Ishikawa (cell line): ENCODE measurements at regions not wholly inside any gene's neighbourhood (a gene's known extent, or its start where the extent isn't known, plus 50 kb on each side); places are given as distances from the start of the nearest gene placed in this dataset.

Experiments
- CEBPB ChIP-seq: IDR thresholded peaks from 2 replicates; pipeline ENCODE4 v1.6.1; 2012
- CREB1 ChIP-seq: IDR thresholded peaks from 2 replicates; pipeline ENCODE4 v1.6.1; 2012; ENCODE audit warnings: low read depth
- EGR1 ChIP-seq: IDR thresholded peaks from 2 replicates; pipeline ENCODE4 v1.6.1; 2012
- EP300 ChIP-seq: IDR thresholded peaks from 2 replicates; pipeline ENCODE4 v1.6.1; 2012; ENCODE audit warnings: borderline replicate concordance
- FOXM1 ChIP-seq: IDR thresholded peaks from 2 replicates; pipeline ENCODE4 v1.6.1; 2012; ENCODE audit warnings: low read depth, borderline replicate concordance
- NFIC ChIP-seq: IDR thresholded peaks from 2 replicates; pipeline ENCODE4 v1.6.1; 2012
- RAD21 ChIP-seq: IDR thresholded peaks from 2 replicates; pipeline ENCODE4 v1.6.1; 2012; ENCODE audit warnings: low read depth
- TAF1 ChIP-seq: IDR thresholded peaks from 2 replicates; pipeline ENCODE4 v1.6.1; 2012; ENCODE audit warnings: low read depth, mild to moderate bottlenecking
- TCF12 ChIP-seq: IDR thresholded peaks from 2 replicates; pipeline ENCODE4 v1.6.1; 2012; ENCODE audit warnings: low read depth
- TEAD4 ChIP-seq: IDR thresholded peaks from 2 replicates; pipeline ENCODE4 v1.6.1; 2012
- YY1 ChIP-seq: IDR thresholded peaks from 2 replicates; pipeline ENCODE4 v1.6.1; 2012; ENCODE audit warnings: low read depth
- ZBTB7A ChIP-seq: IDR thresholded peaks from 2 replicates; pipeline ENCODE4 v1.6.1; 2012; ENCODE audit warnings: low read depth
- TF ChIP-seq, protein P1 (sequence below): IDR thresholded peaks from 2 replicates; pipeline ENCODE4 v1.6.1; 2012; ENCODE audit warnings: low read depth, mild to moderate bottlenecking
- TF ChIP-seq, protein P2 (sequence below): IDR thresholded peaks from 2 replicates; pipeline ENCODE4 v1.6.1; 2012
- TF ChIP-seq, protein P3 (sequence below): IDR thresholded peaks from 2 replicates; pipeline ENCODE4 v1.6.1; 2012

DNA sequence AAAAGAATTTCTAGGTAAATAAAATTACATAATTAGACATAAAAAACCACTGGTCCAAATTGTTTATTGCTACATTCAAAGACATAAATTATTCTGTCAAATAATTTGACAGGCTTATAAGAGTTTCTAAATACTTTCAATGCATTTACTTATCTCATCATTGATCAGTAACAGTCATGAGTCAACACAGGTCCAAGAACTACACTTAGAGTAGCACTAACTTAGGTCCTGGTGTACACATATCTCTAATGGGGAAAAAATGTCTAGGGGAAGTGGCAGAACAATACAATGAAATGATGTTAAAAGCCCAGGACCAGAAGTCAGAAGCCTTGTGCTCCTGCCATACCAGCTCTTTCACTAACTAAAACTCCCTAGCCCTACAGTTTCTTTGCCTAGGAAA is 96.5 kb upstream of the SLCO6A1 start:
- TF ChIP-seq EGR1, result no peak
- no peak for TF ChIP-seq EP300
- no peak for TF ChIP-seq FOXM1
- no peak for TF ChIP-seq RAD21
- TF ChIP-seq TEAD4, result no peak
- no peak for TF ChIP-seq CREB1
- no peak for TF ChIP-seq NFIC
- TF ChIP-seq TAF1, result no peak
- TF ChIP-seq TCF12, result no peak

DNA sequence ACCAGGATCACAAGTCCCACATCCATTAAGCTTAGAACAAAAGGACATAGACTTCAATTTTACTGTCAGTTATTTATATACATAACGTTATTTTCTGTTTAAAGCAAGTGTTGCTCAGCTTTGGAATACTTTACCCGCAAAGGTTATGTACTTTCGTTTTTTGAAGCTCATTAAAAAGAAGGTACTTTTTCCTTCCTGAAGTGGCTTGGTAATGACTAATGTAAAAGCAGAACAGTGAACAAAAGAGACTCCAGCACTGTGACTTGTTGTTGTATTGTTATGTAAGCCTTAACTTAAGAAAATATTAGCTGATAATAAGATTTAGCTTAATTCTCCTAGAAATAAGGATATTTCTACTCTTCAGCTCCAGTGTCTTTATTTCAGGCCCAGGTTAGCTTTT is 97.3 kb upstream of the SLCO6A1 start:
- no peak for TF ChIP-seq RAD21
- TF ChIP-seq, protein P1, sequence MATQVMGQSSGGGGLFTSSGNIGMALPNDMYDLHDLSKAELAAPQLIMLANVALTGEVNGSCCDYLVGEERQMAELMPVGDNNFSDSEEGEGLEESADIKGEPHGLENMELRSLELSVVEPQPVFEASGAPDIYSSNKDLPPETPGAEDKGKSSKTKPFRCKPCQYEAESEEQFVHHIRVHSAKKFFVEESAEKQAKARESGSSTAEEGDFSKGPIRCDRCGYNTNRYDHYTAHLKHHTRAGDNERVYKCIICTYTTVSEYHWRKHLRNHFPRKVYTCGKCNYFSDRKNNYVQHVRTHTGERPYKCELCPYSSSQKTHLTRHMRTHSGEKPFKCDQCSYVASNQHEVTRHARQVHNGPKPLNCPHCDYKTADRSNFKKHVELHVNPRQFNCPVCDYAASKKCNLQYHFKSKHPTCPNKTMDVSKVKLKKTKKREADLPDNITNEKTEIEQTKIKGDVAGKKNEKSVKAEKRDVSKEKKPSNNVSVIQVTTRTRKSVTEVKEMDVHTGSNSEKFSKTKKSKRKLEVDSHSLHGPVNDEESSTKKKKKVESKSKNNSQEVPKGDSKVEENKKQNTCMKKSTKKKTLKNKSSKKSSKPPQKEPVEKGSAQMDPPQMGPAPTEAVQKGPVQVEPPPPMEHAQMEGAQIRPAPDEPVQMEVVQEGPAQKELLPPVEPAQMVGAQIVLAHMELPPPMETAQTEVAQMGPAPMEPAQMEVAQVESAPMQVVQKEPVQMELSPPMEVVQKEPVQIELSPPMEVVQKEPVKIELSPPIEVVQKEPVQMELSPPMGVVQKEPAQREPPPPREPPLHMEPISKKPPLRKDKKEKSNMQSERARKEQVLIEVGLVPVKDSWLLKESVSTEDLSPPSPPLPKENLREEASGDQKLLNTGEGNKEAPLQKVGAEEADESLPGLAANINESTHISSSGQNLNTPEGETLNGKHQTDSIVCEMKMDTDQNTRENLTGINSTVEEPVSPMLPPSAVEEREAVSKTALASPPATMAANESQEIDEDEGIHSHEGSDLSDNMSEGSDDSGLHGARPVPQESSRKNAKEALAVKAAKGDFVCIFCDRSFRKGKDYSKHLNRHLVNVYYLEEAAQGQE, result no peak
- TF ChIP-seq FOXM1, result no peak
- TF ChIP-seq, protein P2, sequence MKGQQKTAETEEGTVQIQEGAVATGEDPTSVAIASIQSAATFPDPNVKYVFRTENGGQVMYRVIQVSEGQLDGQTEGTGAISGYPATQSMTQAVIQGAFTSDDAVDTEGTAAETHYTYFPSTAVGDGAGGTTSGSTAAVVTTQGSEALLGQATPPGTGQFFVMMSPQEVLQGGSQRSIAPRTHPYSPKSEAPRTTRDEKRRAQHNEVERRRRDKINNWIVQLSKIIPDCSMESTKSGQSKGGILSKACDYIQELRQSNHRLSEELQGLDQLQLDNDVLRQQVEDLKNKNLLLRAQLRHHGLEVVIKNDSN, result no peak
- TF ChIP-seq EP300, result no peak
- no peak for TF ChIP-seq TEAD4
- TF ChIP-seq, protein P3, sequence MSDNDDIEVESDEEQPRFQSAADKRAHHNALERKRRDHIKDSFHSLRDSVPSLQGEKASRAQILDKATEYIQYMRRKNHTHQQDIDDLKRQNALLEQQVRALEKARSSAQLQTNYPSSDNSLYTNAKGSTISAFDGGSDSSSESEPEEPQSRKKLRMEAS, result no peak
- no peak for TF ChIP-seq CREB1
- TF ChIP-seq CEBPB, result no peak
- no peak for TF ChIP-seq ZBTB7A
- TF ChIP-seq TAF1, result no peak
- TF ChIP-seq NFIC, result no peak
- TF ChIP-seq TCF12, result no peak
- TF ChIP-seq EGR1, result no peak
- TF ChIP-seq YY1, result no peak

DNA sequence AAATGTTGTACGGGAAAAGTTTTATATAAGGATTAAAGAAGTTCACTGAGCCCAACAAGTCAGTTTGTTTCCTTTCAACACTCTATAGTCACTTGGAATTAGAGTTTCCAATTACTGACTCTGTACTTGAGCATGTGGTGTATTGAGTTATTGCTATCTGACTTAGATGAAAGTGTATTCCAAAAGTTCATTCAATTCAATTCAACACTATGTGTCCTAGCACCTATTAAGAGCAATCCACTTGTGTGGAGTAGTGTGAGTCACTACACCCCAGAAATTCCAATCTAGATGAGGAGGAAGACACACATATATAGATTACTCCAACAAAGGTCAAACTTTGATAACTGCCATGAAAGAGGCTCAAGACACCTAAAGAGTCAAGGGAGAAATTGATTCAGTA is 98.2 kb upstream of the SLCO6A1 start:
- TF ChIP-seq NFIC (no peak), TAF1 (no peak), YY1 (no peak), TCF12 (no peak), FOXM1 (no peak), CREB1 (no peak), TEAD4 (no peak), ZBTB7A (no peak), CEBPB (no peak), RAD21 (no peak), EGR1 (no peak), EP300 (no peak)
- TF ChIP-seq, protein P1, result no peak
- TF ChIP-seq, protein P3, result no peak
- TF ChIP-seq, protein P2, result no peak

DNA sequence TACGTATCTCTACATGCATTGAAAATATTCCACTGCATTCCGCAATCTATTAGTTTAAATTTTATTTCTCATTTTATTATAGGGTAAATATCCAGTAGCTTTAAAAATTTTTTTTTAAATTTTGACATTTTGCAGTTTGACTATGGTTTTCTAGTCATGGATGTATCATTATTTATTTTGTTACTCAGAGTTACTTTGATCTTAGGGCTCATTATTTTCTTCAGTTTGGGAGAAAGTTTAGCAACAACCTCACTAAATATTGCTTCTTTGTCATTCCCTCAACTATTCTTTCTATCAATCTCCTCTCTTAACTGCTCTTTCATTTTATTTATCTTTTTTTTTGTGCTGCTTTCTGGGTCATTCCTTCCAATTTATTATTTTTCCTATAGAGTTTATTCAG is 100.5 kb upstream of the SLCO6A1 start:
- TF ChIP-seq RAD21 (no peak), EGR1 (no peak), EP300 (no peak), CREB1 (no peak), TAF1 (no peak), NFIC (no peak), TCF12 (no peak), ZBTB7A (no peak), YY1 (no peak), FOXM1 (no peak), CEBPB (no peak), TEAD4 (no peak)
- TF ChIP-seq, protein P1, result no peak
- TF ChIP-seq, protein P3, result no peak
- TF ChIP-seq, protein P2, result no peak
